HG02981 (cell line): ENCODE measurements at regions not wholly inside any gene's neighbourhood (a gene's known extent, or its start where the extent isn't known, plus 50 kb on each side); places are given as distances from the start of the nearest gene placed in this dataset.
"Not testable (repeated sequence)": the region's sequence is repeated elsewhere in the genome, so short reads cannot be mapped to it uniquely, and the experiment has no call there.

Experiments used
- ATAC-seq: cut with Tn5 transposase; IDR thresholded peaks from one replicate; pipeline ENCODE4 v1.9.1; 2021; ENCODE audit warnings: mild to moderate bottlenecking, moderate library complexity; ENCODE audit not compliant: unreplicated experiment

- not testable (repeated sequence) for ATAC-seq
These were observed 534.1 kb upstream of the ARRDC3 start for GRCh38 chr5:91917037-91917814.

- no peak for ATAC-seq
These were observed 527.5 kb upstream of the ARRDC3 start for GRCh38 chr5:91910655-91911054.

- ATAC-seq: no peak
These were observed 527.1 kb upstream of the ARRDC3 start for GRCh38 chr5:91910247-91910646.

GRCh38 chr5:91906494-91906893 lies 523.4 kb upstream of the ARRDC3 start:
- ATAC-seq: no peak

- ATAC-seq: no peak
These were observed 522.9 kb upstream of the ARRDC3 start for GRCh38 chr5:91906027-91906426.

GRCh38 chr5:91898898-91899297 lies 515.8 kb upstream of the ARRDC3 start:
- no peak for ATAC-seq

- no peak for ATAC-seq
These were observed 514.9 kb upstream of the ARRDC3 start for GRCh38 chr5:91898019-91898418.

GRCh38 chr5:91888810-91889209 lies 505.7 kb upstream of the ARRDC3 start:
- no peak for ATAC-seq

GRCh38 chr5:91885291-91886265 lies 502.5 kb upstream of the ARRDC3 start:
- no peak for ATAC-seq

- no peak for ATAC-seq
These were observed 500.9 kb upstream of the ARRDC3 start for GRCh38 chr5:91884036-91884435.

- ATAC-seq: no peak
These were observed 492.2 kb upstream of the ARRDC3 start for GRCh38 chr5:91875196-91875779.

GRCh38 chr5:91867799-91868198 lies 484.7 kb upstream of the ARRDC3 start:
- no peak for ATAC-seq

GRCh38 chr5:91865915-91866314 lies 482.8 kb upstream of the ARRDC3 start:
- ATAC-seq: no peak

- ATAC-seq: no peak
These were observed 481.8 kb upstream of the ARRDC3 start for GRCh38 chr5:91864962-91865361.

GRCh38 chr5:91851670-91852069 lies 468.6 kb upstream of the ARRDC3 start:
- no peak for ATAC-seq

GRCh38 chr5:91850031-91850430 lies 466.9 kb upstream of the ARRDC3 start:
- ATAC-seq: no peak

- ATAC-seq: no peak
These were observed 466.0 kb upstream of the ARRDC3 start for GRCh38 chr5:91849069-91849468.

GRCh38 chr5:91848453-91848852 lies 465.3 kb upstream of the ARRDC3 start:
- ATAC-seq: no peak

GRCh38 chr5:91841423-91841822 lies 458.3 kb upstream of the ARRDC3 start:
- no peak for ATAC-seq

- ATAC-seq: no peak
These were observed 457.3 kb upstream of the ARRDC3 start for GRCh38 chr5:91840412-91840811.

- ATAC-seq: no peak
These were observed 456.6 kb upstream of the ARRDC3 start for GRCh38 chr5:91839721-91840120.
